ENCODE measurements at regions not wholly inside any gene's neighbourhood (a gene's known extent, or its start where the extent isn't known, plus 50 kb on each side); places are given as distances from the start of the nearest gene placed in this dataset.
"Not testable (repeated sequence)": the region's sequence is repeated elsewhere in the genome, so short reads cannot be mapped to it uniquely, and the experiment has no call there.

GRCh38 chr5:44539602-44539919 lies 150.3 kb upstream of the FGF10 start:
- no peak for DNase-seq (ENCODE audit: low spot score)

GRCh38 chr5:44538797-44539601 lies 149.8 kb upstream of the FGF10 start:
- no peak for DNase-seq (ENCODE audit: low spot score)

- peak; percentile 17 for DNase-seq (ENCODE audit: low spot score)
Measured at GRCh38 chr5:44536650-44537260, 147.5 kb upstream of the FGF10 start.

GRCh38 chr5:44535621-44536020 lies 146.4 kb upstream of the FGF10 start:
- DNase-seq (ENCODE audit: low spot score), result no peak

GRCh38 chr5:44532981-44533380 lies 143.8 kb upstream of the FGF10 start:
- no peak for DNase-seq (ENCODE audit: low spot score)

- not testable (repeated sequence) for DNase-seq (ENCODE audit: low spot score)
Measured at GRCh38 chr5:44531756-44532155, 142.5 kb upstream of the FGF10 start.

GRCh38 chr5:44530783-44531182 lies 141.6 kb upstream of the FGF10 start:
- not testable (repeated sequence) for DNase-seq (ENCODE audit: low spot score)

GRCh38 chr5:44511596-44511995 lies 122.4 kb upstream of the FGF10 start:
- DNase-seq (ENCODE audit: low spot score), result no peak

- DNase-seq (ENCODE audit: low spot score), result no peak
Measured at GRCh38 chr5:44506561-44506960, 117.3 kb upstream of the FGF10 start.

- no peak for DNase-seq (ENCODE audit: low spot score)
Measured at GRCh38 chr5:44499381-44499780, 110.2 kb upstream of the FGF10 start.

- DNase-seq (ENCODE audit: low spot score), result no peak
Measured at GRCh38 chr5:44497606-44498005, 108.4 kb upstream of the FGF10 start.

- DNase-seq (ENCODE audit: low spot score), result no peak
Measured at GRCh38 chr5:44495280-44495679, 106.1 kb upstream of the FGF10 start.

GRCh38 chr5:44489759-44490158 lies 100.5 kb upstream of the FGF10 start:
- DNase-seq (ENCODE audit: low spot score), result no peak

GRCh38 chr5:44486591-44486990 lies 97.4 kb upstream of the FGF10 start:
- no peak for DNase-seq (ENCODE audit: low spot score)

GRCh38 chr5:44454002-44454401 lies 64.8 kb upstream of the FGF10 start:
- DNase-seq (ENCODE audit: low spot score), result no peak

- no peak for DNase-seq (ENCODE audit: low spot score)
Measured at GRCh38 chr5:44446399-44446798, 57.2 kb upstream of the FGF10 start.

- no peak for DNase-seq (ENCODE audit: low spot score)
Measured at GRCh38 chr5:44443172-44443571, 54.0 kb upstream of the FGF10 start.

- no peak for DNase-seq (ENCODE audit: low spot score)
Measured at GRCh38 chr5:44441460-44441859, 52.2 kb upstream of the FGF10 start.

GRCh38 chr5:44440186-44440585 lies 51.0 kb upstream of the FGF10 start:
- no peak for DNase-seq (ENCODE audit: low spot score)

All from activated CD4-positive, alpha-beta T cell treated with anti-CD3 and anti-CD28 coated beads, Interleukin-2, Interleukin-4, amounts not matched to agents 100 ng/mL and 50 ng/mL, durations not matched to agents 16 hours and 8 hours (primary cell).